RKO (cell line): ENCODE measurements at regions not wholly inside any gene's neighbourhood (a gene's known extent, or its start where the extent isn't known, plus 50 kb on each side); places are given as distances from the start of the nearest gene placed in this dataset.
"Not testable (repeated sequence)": the region's sequence is repeated elsewhere in the genome, so short reads cannot be mapped to it uniquely, and the experiment has no call there.

ENCODE experiments used
- DNase-seq: peaks from one replicate; pipeline ENCODE4 v3.0.0-alpha.2; 2016; ENCODE audit warnings: low spot score

DNA sequence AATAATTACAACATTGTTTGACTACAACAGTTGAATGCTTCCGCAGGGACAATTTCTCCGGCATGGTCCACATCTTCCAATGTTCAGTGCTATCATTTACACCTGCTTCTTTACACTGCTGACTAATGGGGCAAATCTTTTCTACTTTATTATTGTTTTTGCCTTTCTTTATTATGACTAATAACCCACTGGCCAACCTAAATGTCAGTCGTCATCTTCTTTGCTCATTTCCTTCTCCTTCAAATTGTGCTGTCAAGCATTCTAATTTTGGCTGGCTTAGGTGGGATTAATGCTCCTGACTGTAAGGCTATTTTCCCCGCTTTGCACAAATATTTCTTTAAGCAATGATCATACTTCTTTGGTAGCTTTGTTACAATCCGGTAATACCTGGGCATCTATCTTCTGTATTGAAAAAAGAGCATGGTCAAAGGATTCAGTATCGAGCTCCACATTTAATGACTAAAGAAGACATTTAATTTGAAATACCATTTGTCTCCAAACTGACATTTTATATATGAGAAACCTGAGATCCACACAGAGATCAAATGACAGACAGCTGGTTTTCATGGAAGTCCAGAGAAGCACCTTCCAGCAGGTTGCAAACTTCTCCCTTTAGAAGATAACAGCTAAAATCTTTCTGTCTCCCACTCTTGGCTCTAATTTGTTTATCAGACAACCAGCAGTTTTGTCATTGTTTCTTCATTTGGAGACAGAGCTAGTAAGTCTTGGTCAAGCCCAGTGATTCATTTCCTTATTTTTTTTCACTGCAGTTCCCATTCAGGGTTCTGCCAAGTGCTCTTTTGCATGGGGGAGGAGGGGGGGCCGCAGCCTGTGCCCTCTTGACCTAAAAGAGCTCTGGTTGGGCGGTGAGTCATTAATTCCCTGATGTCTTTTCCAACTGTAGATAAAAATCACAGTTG lies 132.9 kb downstream of the SOCS6 start:
- DNase-seq, result peak; percentile 84

- peak; percentile 3 for DNase-seq
Observed at GRCh38 chr18:70420146-70420898, 131.5 kb downstream of the SOCS6 start.

DNA sequence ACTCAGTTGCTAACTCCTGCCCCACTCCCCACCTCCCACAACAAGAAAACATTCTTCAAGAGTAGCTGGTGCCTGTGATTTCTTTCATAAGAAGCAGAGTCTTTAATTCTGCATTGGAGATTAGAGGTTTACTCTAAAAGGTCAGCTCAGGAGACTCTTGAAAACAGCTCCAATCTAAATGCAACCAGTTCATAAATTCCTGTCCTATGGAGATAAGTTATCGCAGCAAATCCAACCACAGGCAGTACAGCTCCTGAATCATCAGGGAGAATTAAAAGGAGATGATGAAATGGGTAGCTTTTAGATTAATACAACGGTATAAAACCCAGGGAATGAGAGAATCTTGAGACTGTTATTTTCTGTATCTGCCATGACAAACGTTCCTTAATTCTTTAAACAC lies 130.7 kb downstream of the SOCS6 start:
- no peak for DNase-seq

DNA sequence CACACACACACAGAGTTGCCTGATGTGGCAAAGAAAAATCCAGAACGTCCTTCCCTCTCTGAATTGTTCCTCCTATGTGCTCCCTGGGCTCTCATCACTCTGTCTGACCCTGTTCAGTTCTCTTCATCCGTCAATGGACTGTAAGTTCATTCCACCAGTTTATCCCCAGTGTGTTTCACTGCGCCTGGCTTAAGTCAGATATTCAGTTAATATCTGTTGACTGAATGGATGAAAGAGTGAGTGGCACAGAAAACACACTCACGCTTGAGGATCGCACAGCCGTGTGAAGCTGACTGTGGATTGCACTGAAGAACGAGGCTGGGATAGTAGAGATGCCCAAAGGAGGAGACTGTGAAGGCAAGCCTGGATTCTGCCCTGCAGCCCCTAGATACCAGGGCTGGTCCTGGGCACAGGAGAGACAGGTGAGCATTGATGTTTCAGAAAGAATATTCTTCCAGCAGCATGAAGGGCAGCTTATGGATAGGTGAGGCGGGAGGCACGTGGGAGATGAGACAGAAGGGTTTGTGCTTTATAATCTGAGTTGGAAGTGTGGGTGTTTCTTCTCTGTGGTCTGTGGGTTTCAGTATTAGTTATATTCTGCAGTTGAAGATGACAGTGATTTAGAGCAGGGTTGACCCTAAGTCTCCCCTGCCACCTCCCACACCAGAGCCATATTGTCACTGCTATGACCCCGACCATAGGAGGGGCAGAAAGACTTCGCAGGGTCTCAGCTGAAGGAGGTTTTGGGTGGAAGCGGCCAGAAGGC lies 129.9 kb downstream of the SOCS6 start:
- DNase-seq, result no peak

GRCh38 chr18:70417847-70418246 lies 129.0 kb downstream of the SOCS6 start:
- DNase-seq, result no peak

DNA sequence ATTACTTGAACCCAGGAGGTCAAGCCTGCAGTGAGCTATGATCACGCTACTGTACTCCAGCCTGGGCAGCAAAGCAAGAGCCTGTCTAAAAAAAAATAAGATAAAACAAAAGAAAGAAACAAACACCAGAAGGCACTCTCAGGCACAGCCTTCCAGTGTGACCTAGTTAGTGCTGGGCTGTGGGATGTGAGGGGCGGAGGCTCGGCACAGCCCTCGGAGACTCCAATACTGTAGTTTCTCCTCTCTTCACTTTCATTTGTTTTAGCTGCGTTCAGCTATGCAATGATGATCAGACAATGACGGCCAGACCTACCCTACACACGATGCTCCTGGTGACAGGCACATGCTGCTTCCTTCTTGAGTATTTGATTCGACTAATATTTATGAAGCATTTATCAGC lies 127.7 kb downstream of the SOCS6 start:
- DNase-seq, result no peak

DNA sequence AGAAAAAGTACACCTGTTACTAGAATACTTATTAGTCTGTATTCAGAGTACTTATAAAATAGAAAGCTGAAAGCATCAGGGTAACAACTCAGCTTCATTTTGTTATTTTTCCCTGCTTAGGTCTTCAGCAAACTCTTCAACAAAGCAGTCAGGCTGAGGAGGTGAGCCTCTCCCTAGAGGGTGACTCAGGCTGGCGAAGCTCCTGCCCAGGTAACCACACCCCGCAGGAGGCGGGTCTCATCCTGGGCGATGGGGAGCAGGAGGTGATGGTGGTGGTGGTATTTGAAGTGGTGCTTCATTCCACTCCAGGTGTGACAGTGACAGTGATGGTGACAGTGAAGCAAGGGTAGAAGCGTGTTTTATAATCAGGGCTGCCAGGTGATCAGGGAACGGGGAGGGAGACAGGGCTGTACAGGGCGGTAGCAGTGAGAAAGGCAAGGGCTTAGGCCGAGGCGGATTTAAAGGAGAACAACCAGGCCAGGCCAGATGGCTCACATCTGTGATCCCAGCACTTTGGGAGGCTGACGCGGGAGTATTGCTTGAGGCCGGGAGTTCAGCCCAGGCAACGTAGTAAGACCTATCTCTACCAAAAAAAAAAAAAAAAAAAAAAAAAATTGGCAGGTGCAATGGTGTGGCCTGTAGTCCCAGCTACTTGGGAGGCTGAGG lies 127.1 kb downstream of the SOCS6 start:
- no peak for DNase-seq

DNA sequence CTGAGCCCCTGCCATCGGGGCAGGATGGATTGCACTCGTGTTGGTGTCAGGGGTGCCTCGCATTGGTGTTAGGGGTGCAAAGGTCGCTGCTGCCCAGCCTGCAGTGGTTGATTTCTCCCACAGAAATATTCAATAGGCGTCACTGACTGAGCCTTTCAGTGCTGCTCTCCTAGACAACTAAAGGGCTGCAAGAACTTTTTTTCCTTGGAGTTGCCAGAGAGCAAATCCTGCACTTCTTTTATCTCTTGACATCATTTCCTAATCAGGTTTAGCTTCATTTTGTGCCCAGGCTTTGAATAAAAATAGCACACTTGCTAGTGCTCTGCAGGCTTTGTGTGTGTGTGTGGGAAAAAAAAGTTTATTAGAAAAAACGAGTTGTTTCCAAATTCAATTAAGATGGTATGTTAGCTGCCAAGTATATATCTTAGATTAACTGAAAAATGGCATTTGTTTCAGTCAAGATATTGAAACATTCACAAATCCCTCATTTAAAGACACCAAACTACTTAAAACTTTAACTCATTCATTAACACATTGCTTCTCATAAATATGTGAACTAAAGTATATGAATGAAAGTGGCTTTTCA lies 125.6 kb downstream of the SOCS6 start:
- DNase-seq, result no peak

GRCh38 chr18:70413455-70413854 lies 124.6 kb downstream of the SOCS6 start:
- DNase-seq, result no peak

GRCh38 chr18:70411876-70412435 lies 123.1 kb downstream of the SOCS6 start:
- DNase-seq, result no peak

DNA sequence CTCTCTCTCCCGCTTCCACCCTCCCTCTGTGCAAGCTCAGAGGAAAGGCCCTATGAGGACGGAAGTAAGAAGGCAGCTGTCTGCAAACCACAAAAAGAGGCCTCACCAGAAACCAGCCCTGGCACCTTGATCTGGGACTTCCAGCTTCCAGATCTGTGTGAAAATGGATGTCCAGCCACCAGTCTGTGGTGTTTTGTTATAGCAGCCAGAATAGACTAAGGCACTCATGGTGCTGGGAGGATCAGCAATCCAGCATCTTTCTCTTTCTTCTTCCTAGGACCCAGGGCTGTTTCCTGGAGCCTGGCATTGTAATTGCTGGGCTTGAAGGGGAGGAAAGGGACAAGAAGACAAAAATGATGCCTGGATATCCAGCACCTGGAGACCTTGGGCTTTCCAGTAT lies 122.5 kb downstream of the SOCS6 start:
- DNase-seq, result no peak

DNA sequence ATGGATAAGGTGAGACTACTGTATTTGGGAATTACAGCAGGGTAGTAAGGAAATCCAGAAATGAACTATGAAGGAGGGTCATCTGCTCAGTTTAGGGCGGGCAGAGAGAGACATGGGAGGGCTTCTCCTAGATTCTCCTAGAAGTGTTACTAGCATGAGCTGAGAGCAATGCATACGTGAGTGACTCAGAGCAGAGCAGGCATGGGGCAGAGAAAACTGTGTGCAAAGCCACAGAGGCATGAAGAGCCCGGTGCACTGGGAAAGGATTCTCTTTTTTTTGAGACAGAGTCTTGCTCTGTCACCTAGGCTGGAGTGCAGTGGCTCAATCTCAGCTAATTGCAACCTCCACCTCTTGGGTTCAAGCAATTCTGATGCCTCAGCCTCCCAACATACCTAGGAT lies 116.2 kb downstream of the SOCS6 start:
- no peak for DNase-seq

GRCh38 chr18:70400476-70400875 lies 111.6 kb downstream of the SOCS6 start:
- no peak for DNase-seq

- DNase-seq, result no peak
Observed at GRCh38 chr18:70398076-70398475, 109.2 kb downstream of the SOCS6 start.

- peak; percentile 33 for DNase-seq
Observed at GRCh38 chr18:70397259-70397925, 108.5 kb downstream of the SOCS6 start.

- not testable (repeated sequence) for DNase-seq
Observed at GRCh38 chr18:70395771-70396170, 106.9 kb downstream of the SOCS6 start.

DNA sequence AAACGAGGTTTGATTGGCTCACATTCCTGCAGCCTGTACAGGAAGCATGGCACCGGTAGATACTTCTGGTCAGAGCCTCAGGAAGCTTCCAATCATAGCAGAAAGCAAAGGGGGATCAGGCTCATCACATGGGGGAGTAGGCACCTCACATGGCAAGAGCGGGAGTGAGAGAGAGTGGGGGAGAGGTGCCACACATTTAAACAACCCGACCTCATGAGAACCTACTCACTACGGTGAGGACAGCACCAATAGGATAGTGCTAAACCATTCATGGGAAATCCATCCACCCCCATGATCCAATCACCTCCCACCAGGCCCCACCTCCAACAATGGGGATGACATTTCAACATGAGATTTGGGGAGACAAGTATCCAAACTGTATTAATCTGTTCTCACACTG lies 105.8 kb downstream of the SOCS6 start:
- DNase-seq, result no peak

DNA sequence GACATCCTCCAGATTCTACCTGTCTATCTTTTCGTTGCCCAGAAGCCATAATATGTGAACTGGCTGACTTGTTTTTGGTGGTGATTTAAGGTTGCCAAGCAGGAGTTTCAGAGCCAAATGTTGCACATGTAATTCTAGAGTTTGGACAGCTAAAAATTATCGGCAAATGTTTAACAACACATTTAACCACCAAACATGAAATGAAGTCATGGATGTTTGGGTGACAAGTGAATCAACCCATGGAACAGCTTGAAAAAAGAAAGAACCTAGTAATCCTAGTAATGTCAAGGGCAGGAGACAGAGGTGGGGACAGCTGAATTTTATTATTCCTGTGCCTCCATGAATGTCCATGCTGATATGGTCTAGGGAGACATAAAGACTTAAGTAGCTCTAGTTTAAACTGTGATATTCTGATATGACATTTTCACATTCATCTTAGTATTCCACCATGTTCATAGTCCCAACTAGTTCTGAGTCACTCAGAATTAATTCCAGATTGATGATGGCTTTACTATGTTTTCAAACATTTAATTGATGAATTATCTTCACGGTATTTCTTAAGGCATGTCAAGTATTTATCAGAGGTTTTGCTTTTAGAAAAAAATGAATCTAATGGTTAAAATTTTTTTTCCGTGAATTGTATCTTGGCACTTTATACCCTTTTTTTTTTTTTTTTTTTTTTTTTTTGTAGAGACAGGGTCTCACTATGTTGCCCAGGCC lies 101.7 kb downstream of the SOCS6 start:
- no peak for DNase-seq

GRCh38 chr18:70389036-70389435 lies 100.2 kb downstream of the SOCS6 start:
- DNase-seq, result not testable (repeated sequence)

- DNase-seq, result no peak
Observed at GRCh38 chr18:70387027-70387426, 98.2 kb downstream of the SOCS6 start.
